GM12892 (cell line): ENCODE measurements at regions not wholly inside any gene's neighbourhood (a gene's known extent, or its start where the extent isn't known, plus 50 kb on each side); places are given as distances from the start of the nearest gene placed in this dataset.

Experiments
- POLR2A ChIP-seq: IDR thresholded peaks from 2 replicates; pipeline ENCODE4 v1.6.1; 2011; ENCODE audit warnings: low read depth, low read length, control low read depth
- POLR2AphosphoS5 ChIP-seq: IDR thresholded peaks from 2 replicates; pipeline ENCODE4 v1.6.1; 2011; ENCODE audit warnings: low read depth, low read length, control low read depth
- TAF1 ChIP-seq: IDR thresholded peaks from 2 replicates; pipeline ENCODE4 v1.6.1; 2011; ENCODE audit warnings: low read depth, mild to moderate bottlenecking, control low read depth, low read length, borderline replicate concordance

- TF ChIP-seq POLR2A (no peak), POLR2AphosphoS5 (no peak), TAF1 (no peak)
Observed at GRCh38 chr17:77604973-77605313, 353.6 kb upstream of the TNRC6C start.
